ENCODE measurements at regions not wholly inside any gene's neighbourhood (a gene's known extent, or its start where the extent isn't known, plus 50 kb on each side); places are given as distances from the start of the nearest gene placed in this dataset.

DNA sequence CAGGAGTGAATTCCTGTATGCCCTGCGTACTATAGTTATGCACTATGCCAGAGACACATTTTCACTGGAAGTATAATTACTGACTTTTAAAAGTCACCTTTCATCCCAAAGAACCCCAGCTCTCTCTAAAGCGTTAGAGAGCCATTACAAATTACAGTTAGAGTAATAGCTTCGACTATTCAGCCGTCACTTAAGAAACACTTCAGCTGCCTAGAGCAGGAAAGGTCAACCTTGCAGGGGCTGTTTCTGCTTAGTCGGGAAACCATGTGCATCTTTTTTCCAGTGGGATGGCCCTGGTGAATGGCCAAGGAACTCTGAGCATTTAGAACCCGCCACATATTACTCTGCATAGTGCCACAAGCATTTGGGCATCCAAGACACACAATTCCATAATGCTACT lies 235.9 kb downstream of the ARRDC4 start:
- DNase-seq (ENCODE audit: low read depth in 2 of 2): no peak

DNA sequence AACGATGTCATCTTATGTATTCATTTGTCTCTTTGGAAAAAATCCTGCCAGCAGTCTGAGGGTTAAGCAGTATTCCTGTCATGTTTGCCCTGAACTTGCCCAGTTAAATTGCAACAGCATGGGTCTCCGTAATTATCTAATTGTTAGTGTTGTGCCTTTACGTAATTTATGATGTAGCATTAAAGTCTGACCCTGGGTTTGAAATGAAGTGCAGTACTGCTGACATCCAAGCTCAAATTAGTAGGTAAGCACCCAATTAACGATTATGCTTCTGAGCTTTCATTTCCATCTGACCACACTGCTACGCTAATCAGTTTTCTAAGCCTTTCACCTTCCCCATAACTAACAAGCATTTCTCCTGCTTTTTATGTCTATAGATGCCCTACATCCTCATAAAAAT lies 241.8 kb downstream of the ARRDC4 start:
- DNase-seq (ENCODE audit: low read depth in 2 of 2): no peak

DNA sequence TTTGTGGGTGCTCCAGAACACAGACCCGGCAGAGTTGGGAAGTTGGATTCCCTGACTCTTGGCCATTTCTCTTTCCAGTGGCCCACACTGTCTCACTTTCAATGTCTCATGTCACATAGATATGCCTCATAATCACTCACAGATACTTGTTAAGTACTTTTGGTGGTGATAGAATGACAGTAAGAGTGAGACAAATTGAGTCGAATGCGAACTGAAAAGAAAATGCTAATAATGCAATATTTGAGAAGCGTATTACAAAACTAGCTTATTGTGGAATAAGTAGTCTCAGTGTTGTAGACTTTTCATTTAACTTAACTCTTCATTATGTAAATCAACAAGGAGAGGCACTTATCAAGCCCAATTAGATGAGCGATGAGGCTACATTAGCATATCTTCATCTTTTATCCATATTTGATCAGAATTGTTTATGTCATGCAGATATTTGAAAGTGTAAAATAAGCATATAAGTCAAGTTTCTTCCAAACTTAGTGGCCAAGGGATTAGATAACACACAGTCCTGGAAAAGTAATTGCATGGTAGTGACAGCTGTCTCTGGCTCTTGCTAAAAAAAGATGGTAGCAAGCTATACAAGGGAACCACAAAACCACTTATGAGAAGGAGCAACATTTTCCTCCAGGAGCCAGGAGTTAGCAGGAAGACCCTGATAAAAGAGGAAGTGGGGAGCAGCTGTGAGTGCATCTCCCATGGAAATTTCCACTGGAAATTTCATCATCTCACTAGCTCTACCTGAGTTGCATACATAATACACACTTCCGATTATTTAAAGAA lies 243.6 kb downstream of the ARRDC4 start:
- no peak for DNase-seq (ENCODE audit: low read depth in 2 of 2)

DNA sequence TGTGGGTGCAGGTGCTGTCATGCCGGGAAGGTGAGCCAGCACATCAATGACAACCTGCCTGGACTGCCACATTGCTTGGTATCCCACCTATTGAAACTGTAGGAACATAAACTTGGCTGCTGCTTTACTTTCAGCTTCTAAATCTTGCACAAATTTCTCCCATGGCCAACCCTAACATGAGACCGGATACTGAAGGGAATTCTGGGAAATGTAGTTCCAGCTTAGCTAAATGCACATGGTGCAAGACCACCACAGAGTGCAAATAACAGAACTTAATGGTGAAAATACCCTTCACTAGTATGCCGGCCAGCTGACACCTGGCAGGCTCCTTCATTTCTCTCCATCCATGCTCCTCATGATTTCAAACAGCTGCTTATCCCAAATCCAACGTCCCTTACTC lies 247.4 kb downstream of the ARRDC4 start:
- DNase-seq (ENCODE audit: low read depth in 2 of 2): no peak

DNA sequence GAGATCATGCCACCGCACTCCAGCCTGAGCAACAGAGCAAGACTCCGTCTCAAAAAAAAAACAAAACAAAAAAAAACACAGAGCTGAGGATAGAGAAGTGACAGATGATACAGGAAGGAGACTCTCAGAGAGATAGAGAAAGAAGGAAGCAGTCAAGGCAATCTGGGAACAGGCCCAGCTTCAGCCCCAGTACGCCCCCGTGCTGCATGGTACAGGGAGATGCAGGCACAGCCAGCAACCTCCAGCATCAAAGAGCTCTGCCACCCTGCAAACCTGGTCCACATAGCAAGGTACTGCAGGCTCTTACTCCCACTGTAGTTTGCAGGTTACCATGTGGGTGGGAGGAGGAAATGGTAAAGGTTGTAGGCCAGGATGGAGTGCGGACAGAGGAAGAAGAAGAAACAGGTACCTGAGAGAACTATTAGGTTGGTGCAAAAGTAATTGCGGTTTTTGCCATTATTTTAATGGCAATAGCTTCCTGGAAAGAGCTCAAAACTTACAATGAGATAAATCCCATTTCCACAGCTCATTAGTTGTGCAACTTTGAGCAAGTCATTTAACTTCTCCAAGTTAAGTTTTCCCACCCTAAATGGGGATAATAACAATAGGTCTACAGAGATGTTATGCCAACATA lies 253.0 kb downstream of the ARRDC4 start:
- DNase-seq (ENCODE audit: low read depth in 2 of 2): no peak

DNA sequence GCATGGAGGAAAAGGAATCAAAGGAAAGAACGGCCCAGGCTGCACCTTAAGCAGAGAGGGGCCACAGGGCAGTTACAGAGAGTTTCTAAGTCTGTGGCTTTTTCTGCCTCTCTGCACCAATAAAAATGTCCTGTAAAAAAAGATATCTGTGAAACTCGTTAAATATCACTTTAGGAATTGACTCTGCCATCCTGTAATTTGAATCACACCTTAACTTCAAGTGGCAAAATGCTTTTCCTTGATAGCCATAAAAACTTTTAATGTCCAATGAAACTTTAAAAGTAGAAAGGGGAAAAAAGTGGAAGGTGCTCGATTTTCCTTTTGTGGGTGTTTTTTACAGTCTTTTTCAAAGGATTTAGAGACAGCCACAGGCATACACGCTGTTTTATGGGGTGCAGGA lies 255.7 kb downstream of the ARRDC4 start:
- no peak for DNase-seq (ENCODE audit: low read depth in 2 of 2)

DNA sequence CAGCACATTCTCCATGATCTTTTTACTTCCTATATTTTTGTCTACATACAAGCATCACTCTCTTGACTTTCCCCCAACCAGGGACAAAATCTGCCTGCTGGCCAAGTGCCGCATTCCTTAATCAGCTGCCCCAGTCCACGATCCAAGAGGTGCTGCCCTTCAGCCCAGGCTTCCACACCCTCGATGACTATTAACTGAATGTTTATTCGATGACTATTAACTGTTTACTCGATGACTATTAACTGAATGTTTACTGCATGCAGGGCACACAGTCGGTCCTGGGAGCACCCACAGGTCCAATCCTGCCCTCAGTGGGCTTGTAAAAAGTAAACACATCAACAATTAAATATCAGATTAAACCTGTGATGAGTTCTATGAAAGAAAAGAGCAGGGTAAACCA lies 256.9 kb downstream of the ARRDC4 start:
- no peak for DNase-seq (ENCODE audit: low read depth in 2 of 2)

DNA sequence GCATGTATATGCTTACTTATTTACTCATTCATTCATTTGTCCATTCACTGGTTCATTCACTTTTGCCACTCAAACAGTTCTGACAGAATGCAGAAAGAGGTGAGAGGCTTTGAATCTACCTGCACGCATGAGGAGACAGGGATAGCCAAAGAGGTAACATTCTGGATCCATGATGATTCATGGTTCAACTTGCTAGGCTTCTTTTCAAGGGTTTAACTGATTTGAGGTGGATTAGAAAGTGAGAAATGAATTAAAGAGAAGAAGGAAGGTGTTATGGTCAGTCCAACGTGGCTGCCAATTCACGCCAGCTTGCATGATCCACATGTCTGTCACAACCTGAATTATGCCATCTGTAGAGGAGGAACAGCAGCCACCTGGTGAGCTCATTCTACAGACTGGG lies 260.6 kb downstream of the ARRDC4 start:
- DNase-seq (ENCODE audit: low read depth in 2 of 2): no peak

DNA sequence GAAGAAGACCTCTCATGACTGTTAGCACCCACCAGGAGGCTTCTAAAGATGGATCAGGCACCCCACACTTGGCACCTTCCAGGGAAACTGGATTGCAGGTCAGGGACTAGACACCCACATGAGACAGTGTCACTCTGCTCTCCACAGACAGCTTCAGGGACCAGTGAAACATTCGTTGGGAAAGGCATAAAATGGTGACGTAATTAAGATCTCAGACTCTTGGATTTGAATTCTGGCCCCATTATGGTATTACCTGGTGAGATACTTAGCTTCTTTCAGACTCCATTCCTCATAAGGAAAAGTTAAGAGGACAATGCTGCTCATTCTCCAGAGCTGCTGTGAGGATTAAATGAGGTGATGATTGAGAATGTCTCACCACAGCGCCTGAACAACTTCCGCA lies 261.1 kb downstream of the ARRDC4 start:
- no peak for DNase-seq (ENCODE audit: low read depth in 2 of 2)

DNA sequence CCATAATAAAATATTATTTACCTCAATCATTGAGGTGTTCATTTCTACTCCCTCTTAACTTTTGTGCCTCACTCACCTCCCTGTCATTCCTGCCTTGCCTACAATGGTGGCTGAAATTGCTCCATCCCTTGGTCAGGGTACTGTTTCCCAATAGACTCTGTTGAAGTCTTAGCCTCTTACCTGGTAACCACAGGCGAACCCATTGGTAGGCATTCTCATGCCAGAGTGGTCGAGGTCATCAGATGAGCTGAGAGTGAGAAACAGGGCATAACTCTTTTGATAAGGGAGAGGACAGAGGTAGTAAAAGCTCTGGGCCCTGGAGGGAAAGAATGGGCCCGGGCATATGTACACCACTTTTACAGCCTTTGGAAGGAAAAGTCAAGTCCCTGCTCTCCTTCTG lies 265.6 kb downstream of the ARRDC4 start:
- DNase-seq (ENCODE audit: low read depth in 2 of 2): no peak

DNA sequence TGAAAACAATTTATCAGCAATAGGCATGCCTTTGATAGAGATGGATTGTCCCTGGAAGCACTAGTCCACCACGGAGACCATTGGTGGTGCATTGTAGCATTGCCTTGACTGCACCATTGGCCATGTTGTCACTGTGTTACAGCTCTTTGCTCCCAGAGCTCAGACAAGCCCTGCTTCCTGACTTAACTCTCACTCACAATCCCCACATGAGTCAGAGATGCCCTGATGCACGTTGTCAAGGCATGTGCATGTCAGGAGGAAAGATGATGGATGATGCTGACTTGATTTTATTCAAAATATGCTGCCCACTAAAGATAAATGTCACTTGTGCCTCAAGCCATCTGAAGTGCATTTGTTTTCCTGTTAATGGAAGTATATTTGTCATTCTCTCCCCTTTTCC lies 266.1 kb downstream of the ARRDC4 start:
- DNase-seq (ENCODE audit: low read depth in 2 of 2): no peak

DNA sequence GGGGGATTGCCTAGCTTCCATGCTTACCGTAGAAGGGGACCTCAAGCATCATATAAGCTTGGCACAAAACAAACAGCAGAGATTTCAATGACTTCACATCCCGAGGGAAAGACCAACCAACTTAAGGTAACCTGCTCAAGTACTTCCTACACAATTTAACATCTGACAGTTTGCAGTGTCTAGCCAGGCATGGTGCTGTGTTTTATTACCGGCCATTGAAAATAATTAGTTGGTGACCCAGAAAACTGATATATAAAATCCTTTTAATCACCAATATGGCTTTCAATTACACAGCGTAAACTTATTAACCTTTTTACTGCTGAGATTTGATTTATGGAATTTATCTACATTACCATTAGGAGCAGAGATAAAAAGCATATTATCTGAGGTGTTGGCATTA lies 268.3 kb downstream of the ARRDC4 start:
- DNase-seq (ENCODE audit: low read depth in 2 of 2): no peak

DNA sequence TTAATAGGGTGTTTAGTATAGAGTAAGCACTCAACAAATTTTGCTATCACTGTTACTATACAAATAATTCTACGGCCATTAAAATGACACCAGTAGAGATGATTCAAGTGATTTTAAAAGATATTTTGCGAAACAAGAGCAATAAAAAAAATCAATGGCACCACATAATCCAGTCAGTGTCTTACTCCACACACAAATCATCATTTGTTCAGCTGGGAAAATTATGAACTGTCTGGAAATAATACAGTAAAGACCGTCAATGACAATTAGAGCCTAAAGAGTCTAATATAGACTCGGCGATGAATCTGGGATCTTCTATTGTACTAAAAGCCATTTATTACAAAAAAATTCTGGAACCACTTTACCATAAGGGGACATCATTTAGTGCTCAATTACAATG lies 270.5 kb downstream of the ARRDC4 start:
- DNase-seq (ENCODE audit: low read depth in 2 of 2): no peak

DNA sequence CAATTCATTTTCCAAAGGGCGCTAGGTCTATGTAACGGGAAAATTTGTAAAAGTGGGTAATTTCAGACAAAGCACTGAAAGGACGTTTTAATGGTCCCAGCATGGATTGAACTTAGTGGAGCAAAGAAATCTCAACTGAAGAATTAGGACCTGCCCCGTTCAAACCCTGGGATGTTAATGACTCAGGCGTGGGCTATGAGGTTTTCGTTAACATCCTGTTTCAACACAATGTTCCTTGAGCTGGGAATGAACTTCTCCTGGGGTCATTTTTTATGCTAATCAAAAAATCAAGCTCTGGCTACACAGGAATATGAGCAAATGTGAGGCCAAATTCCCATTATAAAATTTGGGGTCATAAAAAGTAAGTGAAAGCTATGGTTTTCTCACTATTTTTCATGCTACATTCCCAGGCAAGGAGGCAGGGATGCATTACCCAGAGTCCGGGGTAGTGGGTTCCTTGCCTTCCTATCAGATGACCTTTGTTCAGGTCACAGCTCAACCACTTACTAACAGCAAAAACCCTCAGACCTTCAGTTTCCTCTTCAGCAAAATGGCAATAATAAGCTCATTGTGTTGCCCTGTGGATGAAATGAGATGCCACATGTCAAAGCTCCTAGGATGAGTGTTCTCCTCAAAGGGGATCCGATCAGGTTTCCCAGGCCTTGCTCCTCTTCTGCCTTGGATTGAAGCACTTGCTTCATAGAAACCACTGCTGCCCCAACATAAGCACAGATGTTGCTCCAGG lies 271.4 kb downstream of the ARRDC4 start:
- no peak for DNase-seq (ENCODE audit: low read depth in 2 of 2)

DNA sequence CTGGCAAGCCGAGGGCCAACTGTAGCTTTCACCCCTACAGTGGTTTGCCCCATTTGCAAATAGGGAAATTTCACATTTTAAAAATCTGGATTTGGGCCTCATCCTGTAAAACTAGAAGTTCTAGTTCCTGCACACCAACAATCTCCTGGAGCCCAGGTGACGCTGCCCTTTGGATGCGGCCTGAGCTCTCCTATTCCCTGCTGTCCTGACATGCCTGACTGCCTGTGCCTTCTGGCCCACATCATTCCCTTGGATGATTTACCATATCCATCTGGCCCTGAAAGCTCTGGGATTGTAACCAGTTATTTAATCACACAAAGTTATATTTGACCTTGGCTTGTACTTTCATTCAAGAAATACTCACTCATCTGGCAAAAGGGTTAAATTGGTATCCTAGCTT lies 272.3 kb downstream of the ARRDC4 start:
- no peak for DNase-seq (ENCODE audit: low read depth in 2 of 2)

DNA sequence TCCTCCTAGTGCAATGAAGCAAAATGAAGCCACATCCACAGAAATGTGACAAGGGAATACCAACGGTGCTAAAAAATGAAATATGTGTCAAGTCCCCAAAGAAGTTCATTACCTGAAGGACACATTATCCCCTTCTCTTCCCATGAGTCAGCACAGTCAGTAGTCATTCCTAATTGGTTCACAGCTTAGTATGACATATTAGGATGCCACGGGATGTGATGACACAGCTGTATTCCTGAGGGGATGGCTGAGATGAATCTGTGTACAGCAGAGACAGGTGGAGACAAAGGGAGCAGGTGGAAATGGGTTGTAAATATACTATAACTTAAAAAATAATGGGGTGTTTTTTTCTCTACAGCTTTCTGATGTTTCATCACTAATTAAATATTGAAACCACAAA lies 273.4 kb downstream of the ARRDC4 start:
- DNase-seq (ENCODE audit: low read depth in 2 of 2): no peak

DNA sequence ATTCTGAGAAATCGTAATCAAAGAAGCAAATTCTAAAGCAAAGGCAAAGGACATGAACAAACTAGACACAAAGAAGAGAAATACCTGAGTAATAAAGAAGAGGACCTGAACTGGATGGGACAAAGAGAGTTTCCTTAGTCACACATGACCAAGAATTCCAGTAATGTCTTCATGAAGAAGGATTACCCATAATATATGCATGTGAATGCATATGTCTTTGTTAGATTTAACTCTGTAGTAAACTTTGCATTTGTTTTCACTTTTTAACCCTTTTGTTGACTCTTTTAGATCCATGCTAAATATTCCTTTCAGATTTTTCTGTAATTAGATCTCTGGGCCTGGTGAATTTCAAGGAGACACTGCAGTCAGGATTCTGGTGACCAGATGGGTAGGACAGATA lies 279.8 kb downstream of the ARRDC4 start:
- DNase-seq (ENCODE audit: low read depth in 2 of 2): no peak

DNA sequence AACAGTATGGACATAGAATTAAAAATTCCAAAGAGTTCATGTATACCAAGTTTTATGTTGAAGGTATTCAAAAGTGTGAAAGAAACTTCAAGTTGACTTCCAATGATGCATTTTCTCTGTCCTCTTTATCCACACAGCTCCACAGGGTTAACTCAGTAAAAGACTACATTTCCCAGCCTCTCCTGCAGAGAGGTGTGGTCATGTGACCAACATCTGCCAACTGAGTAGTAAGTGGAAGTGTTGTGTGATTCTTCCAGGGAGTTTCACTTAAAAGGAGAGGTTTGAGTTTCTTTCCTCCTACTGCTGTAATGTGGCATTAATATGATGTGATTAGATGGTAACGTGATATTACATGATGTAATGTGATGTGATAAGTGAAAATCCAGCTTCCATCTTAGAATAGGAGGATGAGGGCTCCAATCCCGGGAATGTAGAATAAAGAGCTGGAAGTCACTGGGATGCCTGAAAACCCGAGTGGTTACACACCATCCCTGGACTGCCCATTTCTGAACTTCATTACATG lies 280.6 kb downstream of the ARRDC4 start:
- no peak for DNase-seq (ENCODE audit: low read depth in 2 of 2)

DNA sequence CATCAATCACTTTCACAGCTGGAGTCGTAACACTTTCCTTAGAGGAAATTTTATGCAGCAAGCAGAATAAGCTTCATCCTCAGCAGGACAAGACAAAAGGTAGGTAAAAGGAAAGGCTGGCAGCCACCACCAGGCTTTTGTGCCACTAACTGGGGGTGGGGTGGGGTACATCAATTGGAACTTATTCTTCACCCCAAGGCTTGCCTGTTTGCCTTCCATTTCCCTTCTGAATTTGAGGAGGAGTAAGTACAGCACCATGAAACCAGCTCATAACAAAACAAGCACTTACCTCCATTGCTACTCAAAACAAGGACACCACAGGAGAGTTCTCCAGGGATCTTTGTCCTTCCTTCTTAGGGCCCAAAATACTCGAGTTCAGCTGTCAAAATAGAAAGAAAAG lies 296.8 kb downstream of the ARRDC4 start:
- no peak for DNase-seq (ENCODE audit: low read depth in 2 of 2)

DNA sequence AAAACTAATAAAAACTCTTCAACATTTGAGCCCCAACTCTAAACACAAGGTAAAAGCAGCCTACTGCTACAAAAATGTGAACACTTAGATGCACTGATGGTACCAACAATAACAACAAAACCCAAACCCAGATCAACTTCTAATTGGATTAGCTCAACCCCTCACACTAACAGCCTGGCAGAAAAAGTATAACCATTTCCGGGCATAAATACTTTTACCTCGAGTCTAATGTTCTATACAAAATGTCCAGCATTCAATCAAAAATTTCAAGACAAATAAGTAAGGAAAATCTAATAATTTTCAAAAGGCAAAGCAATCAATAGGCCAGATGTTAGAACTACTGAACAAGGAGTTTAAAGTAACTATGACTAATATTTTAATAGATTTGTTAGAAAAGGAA lies 303.3 kb downstream of the ARRDC4 start:
- no peak for DNase-seq (ENCODE audit: low read depth in 2 of 2)

DNA sequence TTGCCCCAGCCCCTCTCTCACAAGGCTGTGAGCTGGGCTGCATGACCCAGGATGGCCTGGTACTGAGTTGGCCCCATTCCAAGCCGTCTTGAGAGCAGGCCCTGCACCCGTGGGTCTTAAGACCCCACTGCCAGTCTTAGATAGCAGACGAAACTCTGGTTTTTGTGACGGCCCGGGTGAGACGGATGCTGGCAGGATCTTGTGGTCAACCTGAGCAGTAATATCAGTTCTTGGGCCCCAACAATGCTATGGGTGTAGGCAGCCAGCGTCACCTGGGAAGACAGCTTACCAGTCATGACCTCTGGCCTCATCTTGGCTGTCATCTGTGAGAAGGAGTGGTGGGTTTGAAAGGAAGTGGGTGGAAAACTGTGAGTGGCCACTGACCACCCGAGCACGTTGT lies 305.8 kb downstream of the ARRDC4 start:
- no peak for DNase-seq (ENCODE audit: low read depth in 2 of 2)

DNA sequence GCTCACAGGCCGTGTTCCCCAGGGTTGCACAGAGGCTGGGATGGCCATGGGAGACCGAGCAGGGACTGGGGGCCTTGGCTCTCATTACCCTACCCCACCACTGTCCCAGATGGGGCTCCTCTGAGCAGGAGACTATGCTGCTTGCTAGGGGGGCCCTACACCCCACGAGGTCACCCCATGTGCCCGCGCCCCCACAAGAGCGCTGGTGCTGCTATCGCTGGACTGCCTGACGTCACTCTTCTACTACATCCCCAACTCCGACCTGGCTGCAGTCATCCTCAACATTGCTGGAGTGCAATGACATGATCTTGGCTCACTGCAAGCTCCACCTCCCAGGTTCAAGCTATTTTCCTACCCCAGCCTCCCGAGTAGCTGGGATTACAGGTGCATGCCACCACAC lies 307.7 kb downstream of the ARRDC4 start:
- DNase-seq (ENCODE audit: low read depth in 2 of 2): no peak

DNA sequence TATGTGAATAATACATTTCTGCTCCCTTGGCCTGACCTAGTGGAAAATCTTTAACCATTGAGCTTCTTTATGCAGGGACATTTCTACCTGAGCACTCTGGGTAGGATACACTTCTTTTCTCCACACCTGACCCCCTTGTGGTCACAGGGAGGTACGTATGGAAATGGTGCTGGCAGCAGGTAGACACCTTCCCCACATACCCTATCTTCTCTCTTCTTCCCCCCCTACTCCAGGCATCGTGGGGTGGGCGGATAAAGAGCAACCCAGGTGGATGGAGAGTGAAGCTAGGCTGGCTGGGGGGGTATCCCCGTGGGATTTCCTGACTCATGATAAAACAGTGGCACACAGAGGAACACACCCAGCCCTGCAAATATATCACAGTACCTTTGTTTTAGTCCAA lies 312.1 kb downstream of the ARRDC4 start:
- no peak for DNase-seq (ENCODE audit: low read depth in 2 of 2)
